ENCODE measurements at regions not wholly inside any gene's neighbourhood (a gene's known extent, or its start where the extent isn't known, plus 50 kb on each side); places are given as distances from the start of the nearest gene placed in this dataset.
A peak's percentile ranks its signal among the peaks of the same experiment; 100 is the strongest.
"Not testable (repeated sequence)": the region's sequence is repeated elsewhere in the genome, so short reads cannot be mapped to it uniquely, and the experiment has no call there.

GRCh38 chr1:200281201-200281835 is 128.5 kb downstream of the ZNF281 start:
- DNase-seq (ENCODE audit: low spot score), result no peak

- peak; percentile 72 for DNase-seq (ENCODE audit: low spot score)
Measured at GRCh38 chr1:200279810-200280411, 129.9 kb downstream of the ZNF281 start.

DNA sequence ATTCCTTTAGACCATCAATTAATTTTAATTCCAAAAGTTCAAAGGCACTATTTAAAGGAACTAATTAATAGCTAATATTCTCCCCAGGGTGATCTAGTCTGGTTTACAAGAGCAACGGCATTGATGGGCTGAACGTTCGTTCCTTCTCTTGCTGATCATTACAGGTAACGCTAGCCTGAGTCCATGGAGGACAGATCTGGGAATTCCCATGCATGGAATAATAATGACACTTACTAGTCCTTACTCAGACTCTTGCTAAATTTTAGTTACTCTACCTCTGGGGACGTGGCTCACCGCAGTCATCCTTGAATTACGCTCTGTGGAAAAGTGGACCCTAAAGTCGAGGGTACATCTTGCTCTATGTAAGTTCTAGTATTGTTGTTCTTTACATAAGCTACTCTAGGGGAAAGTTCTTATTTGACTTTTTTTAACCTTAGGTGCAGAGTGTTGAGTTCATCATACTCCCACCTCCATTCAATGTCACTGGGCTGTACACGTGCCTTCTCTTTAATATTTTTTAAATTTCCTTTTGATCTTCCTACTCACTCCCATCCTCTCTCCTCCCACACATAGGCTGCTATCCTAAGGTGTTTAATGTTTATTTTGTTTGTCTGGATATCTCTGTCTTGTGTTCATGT is 133.9 kb downstream of the ZNF281 start:
- no peak for DNase-seq (ENCODE audit: low spot score)

- DNase-seq (ENCODE audit: low spot score), result no peak
Measured at GRCh38 chr1:200275415-200275814, 134.4 kb downstream of the ZNF281 start.

DNA sequence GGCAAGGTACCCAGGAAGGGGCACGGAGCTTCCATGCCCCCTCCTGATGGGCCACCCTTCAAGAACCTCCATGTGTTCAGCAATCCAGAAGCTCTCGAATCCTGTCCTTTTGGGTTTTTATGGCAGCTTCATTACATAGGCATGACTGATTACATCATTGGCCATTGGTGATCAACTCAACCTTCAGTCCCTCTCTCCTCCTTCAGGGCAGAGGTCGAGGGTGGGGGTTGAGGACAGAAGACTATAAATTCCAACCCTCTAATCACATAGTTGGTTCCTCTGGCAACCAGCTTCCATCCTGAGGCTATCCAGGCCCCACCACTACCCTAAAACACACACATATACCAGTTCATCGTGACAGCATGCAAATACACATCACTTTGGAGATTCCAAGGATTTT is 135.7 kb downstream of the ZNF281 start:
- DNase-seq (ENCODE audit: low spot score), result no peak

GRCh38 chr1:200272481-200273068 is 137.3 kb downstream of the ZNF281 start:
- DNase-seq (ENCODE audit: low spot score), result no peak

GRCh38 chr1:200269256-200269655 is 140.6 kb downstream of the ZNF281 start:
- DNase-seq (ENCODE audit: low spot score), result no peak

DNA sequence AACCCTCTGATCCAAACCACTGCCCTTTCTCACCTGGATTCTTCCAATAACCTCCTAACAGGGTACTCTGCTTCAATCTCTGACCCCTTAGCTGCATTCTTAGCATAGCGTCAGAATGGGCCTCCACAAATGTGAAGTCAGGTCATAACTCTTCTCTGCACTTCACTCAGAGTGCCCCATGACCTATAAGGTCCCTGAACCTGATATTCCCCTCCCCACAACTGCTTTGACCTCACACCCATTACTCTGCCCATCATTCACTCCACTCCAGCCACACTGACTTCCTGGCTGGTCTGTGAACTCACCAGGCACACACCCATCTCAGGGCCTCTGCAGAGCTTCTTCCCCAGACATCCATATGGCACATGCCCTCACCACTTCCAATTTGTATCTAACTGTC is 141.9 kb downstream of the ZNF281 start:
- no peak for DNase-seq (ENCODE audit: low spot score)

DNA sequence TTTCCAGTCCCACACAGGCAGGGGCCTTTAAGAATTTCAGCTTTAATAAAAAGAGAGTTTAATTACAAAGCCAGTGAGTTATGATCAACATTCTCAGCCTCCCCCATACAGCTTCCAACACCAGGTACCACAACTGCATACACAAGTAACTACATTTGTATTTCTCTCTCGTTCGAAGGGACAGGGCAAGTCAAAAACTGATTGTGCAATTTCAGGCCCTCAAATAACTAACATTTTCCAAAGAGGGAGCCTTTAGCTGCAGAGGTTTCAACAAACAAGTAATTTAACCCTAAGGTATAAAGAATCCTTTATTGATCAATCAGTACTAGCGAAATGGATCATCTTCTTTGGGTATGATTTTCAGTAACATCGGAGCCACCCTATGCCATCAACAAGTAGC is 142.4 kb downstream of the ZNF281 start:
- DNase-seq (ENCODE audit: low spot score), result no peak

GRCh38 chr1:200266871-200267270 is 143.0 kb downstream of the ZNF281 start:
- no peak for DNase-seq (ENCODE audit: low spot score)

DNA sequence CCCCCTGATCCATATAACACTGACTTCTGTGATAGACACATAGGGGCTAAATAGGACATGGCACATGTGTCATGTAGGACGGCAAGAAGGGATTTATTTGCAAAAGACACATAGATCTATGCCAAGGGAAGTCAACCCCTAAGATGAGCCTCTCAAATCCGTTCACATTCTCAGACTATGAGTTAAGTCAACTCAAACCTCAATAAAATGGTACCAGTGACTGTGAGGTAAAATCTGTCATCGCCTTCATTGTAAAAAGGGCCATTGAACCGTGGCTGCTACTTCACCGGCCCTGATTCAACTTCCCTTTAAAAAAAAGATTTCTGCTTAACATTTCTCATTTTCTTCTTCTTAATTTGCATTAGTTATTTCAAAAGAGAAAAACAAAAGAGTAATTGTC is 144.0 kb downstream of the ZNF281 start:
- no peak for DNase-seq (ENCODE audit: low spot score)

DNA sequence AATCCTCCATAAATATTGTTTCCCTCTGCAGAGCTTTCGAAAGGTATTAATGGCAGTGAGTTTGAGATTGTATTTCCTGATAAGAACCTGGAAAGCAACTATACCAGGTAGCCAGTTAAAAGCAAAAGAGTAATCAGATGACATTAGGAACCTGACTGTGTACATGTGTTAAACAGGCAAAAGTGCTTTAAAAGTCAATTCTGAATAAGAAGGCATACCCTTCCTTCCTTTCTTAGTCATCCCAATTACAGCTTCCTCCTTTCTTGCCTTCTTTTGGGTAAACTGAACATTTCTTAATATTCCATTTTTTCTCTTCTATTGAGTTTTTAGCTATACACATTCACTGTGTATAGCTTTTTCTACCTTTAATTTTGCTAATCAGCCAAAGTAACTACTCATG is 144.7 kb downstream of the ZNF281 start:
- DNase-seq (ENCODE audit: low spot score), result no peak

GRCh38 chr1:200263203-200263602 is 146.6 kb downstream of the ZNF281 start:
- no peak for DNase-seq (ENCODE audit: low spot score)

GRCh38 chr1:200262326-200262965 is 147.4 kb downstream of the ZNF281 start:
- DNase-seq (ENCODE audit: low spot score), result no peak

- no peak for DNase-seq (ENCODE audit: low spot score)
Measured at GRCh38 chr1:200260597-200261335, 149.1 kb downstream of the ZNF281 start.

GRCh38 chr1:200258447-200259375 is 151.1 kb downstream of the ZNF281 start:
- DNase-seq (ENCODE audit: low spot score), result peak; percentile 50

DNA sequence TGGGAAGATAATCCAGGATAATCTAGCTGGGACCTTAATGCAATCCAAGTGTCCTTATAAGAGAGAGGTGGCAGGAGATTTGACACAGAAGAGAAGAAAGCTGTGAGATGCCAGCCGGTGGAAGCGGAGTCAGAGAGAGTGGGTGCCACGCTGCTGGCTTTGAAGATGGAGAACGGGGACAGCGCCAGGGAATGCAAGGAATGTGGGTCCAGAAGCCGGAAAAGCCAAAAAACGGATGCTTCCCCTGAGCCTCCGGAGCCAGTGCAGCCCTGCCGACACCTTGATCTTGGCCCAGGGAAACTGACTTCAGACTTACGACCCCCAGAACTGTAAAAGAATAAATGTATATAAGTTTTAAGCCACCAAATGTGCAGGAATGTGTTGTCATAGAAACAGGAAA is 152.6 kb downstream of the ZNF281 start:
- DNase-seq (ENCODE audit: low spot score), result no peak

DNA sequence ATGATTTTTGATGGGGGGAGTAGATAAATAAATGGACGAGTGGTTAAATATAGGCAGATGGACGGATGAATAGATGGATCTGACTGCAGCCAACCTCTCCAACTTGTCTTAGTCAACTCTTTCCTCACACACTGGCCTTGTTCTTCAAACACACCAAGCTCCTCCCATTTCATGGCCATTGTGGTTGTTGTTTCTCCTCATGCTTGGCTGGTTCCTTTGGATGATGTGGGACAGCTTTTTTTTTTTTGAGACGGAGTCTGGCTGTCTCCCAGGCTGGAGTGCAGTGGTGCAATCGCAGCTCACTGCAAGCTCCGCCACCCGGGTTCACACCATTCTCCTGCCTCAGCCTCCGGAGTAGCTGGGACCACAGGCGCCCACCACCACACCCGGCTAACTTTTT is 155.2 kb downstream of the ZNF281 start:
- not testable (repeated sequence) for DNase-seq (ENCODE audit: low spot score)

DNA sequence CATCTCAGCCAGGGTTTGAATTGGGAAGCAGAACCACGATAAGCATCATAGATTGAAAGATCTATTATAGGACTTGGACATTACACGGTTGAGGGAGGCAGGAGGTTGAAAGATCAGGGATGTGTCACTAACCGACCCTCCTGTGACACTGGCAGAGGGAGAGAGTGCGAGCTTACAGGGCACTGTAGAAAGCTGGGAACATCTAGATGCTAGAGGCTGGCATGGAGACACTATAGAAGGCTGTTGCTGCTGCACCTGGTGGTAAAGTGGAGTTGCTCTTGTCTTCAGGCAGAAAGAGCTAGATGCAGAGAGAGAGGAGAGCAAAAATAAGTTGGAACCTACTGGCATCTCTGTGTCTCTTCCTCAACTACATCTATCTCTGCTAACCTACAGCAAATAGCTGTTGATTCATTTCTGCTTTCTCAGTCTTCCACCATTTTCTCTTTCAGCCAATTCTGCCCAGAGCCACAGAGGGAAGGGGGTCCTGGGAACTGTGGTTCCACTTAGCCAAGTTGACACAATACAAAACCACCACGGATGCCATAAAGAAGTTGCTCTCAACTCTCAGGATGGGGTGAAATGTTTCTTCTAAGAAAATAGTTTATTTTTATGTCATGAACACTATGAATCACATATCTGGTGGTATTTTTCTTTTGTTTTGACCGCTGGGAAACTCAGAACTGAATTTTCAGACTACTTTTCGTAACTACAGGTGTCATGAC is 155.9 kb downstream of the ZNF281 start:
- DNase-seq (ENCODE audit: low spot score), result no peak

- DNase-seq (ENCODE audit: low spot score), result no peak
Measured at GRCh38 chr1:200252531-200252930, 157.3 kb downstream of the ZNF281 start.
